ENCODE measurements at regions not wholly inside any gene's neighbourhood (a gene's known extent, or its start where the extent isn't known, plus 50 kb on each side); places are given as distances from the start of the nearest gene placed in this dataset.

- Histone ChIP-seq H3K4me2 (ENCODE audit: insufficient read depth, low read length) (no peak overlapping the region), H3K9ac (replicated peaks; ENCODE audit: extremely low read depth, insufficient read depth, low read length) (no peak overlapping the region), H4K20me1 (replicated peaks; ENCODE audit: control insufficient read depth, extremely low read depth, insufficient read depth, low read length) (no peaks in the 10 kb centered on the region), H3K9me3 (replicated peaks; ENCODE audit: control insufficient read depth, insufficient read depth, low read length) (peaks cover 2% of the 10 kb centered on the region), H3K27ac (ENCODE audit: insufficient read depth, low read depth, low read length) (no peak overlapping the region), H3K79me2 (ENCODE audit: control insufficient read depth, insufficient read depth, low read length) (no peaks in the 10 kb centered on the region), H3K9me1 (replicated peaks; ENCODE audit: control insufficient read depth, extremely low read depth, insufficient read depth, low read length) (no peaks in the 10 kb centered on the region), H3K27me3 (ENCODE audit: control insufficient read depth in 2 of 2, insufficient read depth in 2 of 2, low read length in 2 of 2) (no peaks in the 10 kb centered on the region), H3K4me3 (replicated peaks in 1 of 3; ENCODE audit: insufficient read depth in 1 of 3, low read depth in 1 of 3, low read length in 3 of 3) (no peak overlapping the region), H3K4me1 (ENCODE audit: control insufficient read depth, extremely low read depth, insufficient read depth, low read length) (no peaks in the 10 kb centered on the region), H2AFZ (ENCODE audit: low read depth, low read length) (no peak overlapping the region), H3K36me3 (ENCODE audit: control insufficient read depth in 2 of 2, extremely low read depth in 1 of 2, insufficient read depth in 2 of 2, low read length in 2 of 2) (no peaks in the 10 kb centered on the region)
- no peak for FAIRE-seq
- POLR2A ChIA-PET: no interaction called here
- DNase-seq (ENCODE audit: low read depth, low spot score): no peak
- TF ChIP-seq POLR2AphosphoS5 (IDR thresholded peaks at IDR 0.05; ENCODE audit: insufficient read depth, low read depth, low read length) (no peak), GATA2 (IDR thresholded peaks at IDR 0.05; ENCODE audit: insufficient read depth, insufficient read length, low read depth, low read length) (no peak), CTCF (IDR thresholded peaks at IDR 0.05; ENCODE audit: extremely low read depth in 1 of 2, insufficient read depth in 1 of 2, low read depth in 1 of 2, low read length in 2 of 2) (no peak), POLR2A (IDR thresholded peaks at IDR 0.05; ENCODE audit: low read depth, low read length) (no peak), FOS (IDR thresholded peaks at IDR 0.05; ENCODE audit: borderline replicate concordance, insufficient read depth, low read length) (no peak)
- TF ChIP-seq, protein P1, sequence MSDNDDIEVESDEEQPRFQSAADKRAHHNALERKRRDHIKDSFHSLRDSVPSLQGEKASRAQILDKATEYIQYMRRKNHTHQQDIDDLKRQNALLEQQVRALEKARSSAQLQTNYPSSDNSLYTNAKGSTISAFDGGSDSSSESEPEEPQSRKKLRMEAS (IDR thresholded peaks at IDR 0.05; ENCODE audit: insufficient read depth, insufficient read length): no peak
- CTCF ChIA-PET: no interaction called here
- dilution Hi-C loops (cut with MboI; ENCODE audit: extremely low pct_ligation_motif_present, low sequenced_read_pairs): no loop called here
- intact Hi-C loops (cut with micrococcal nuclease): no loop called here
- no TSS peak for BruUV-seq (replicated peaks)
Observed at GRCh38 chr5:165956854-165957253, 2334.6 kb upstream of the WWC1 start.

- CTCF ChIA-PET: no interaction called here
Observed at GRCh38 chr5:165981671-165982070, 2309.8 kb upstream of the WWC1 start.

More at GRCh38 chr5:165981671-165982070, 2309.8 kb upstream of the WWC1 start:
- TF ChIP-seq GATA2 (IDR thresholded peaks at IDR 0.05; ENCODE audit: insufficient read depth, insufficient read length, low read depth, low read length) (no peak), CTCF (IDR thresholded peaks at IDR 0.05; ENCODE audit: extremely low read depth in 1 of 2, insufficient read depth in 1 of 2, low read depth in 1 of 2, low read length in 2 of 2) (no peak), MYC (IDR thresholded peaks at IDR 0.05; ENCODE audit: low read depth, low read length) (no peak), FOS (IDR thresholded peaks at IDR 0.05; ENCODE audit: borderline replicate concordance, insufficient read depth, low read length) (no peak), EZH2 (IDR thresholded peaks at IDR 0.05; ENCODE audit: borderline replicate concordance, low read depth, low read length, severe bottlenecking) (no peak), POLR2A (IDR thresholded peaks at IDR 0.05; ENCODE audit: low read depth, low read length) (no peak), POLR2AphosphoS5 (IDR thresholded peaks at IDR 0.05; ENCODE audit: insufficient read depth, low read depth, low read length) (no peak), JUN (IDR thresholded peaks at IDR 0.05; ENCODE audit: borderline replicate concordance, insufficient read depth, insufficient read length, low read depth) (no peak)
- TF ChIP-seq, protein P1 (IDR thresholded peaks at IDR 0.05; ENCODE audit: insufficient read depth, insufficient read length): no peak
- POLR2A ChIA-PET: no interaction called here
- Histone ChIP-seq H3K4me1 (ENCODE audit: control insufficient read depth, extremely low read depth, insufficient read depth, low read length) (no peaks in the 10 kb centered on the region), H3K4me2 (ENCODE audit: insufficient read depth, low read length) (no peak overlapping the region), H3K4me3 (replicated peaks in 1 of 3; ENCODE audit: insufficient read depth in 1 of 3, low read depth in 1 of 3, low read length in 3 of 3) (no peak overlapping the region), H4K20me1 (replicated peaks; ENCODE audit: control insufficient read depth, extremely low read depth, insufficient read depth, low read length) (no peaks in the 10 kb centered on the region), H2AFZ (ENCODE audit: low read depth, low read length) (no peak overlapping the region), H3K27ac (ENCODE audit: insufficient read depth, low read depth, low read length) (no peak overlapping the region), H3K36me3 (ENCODE audit: control insufficient read depth in 2 of 2, extremely low read depth in 1 of 2, insufficient read depth in 2 of 2, low read length in 2 of 2) (no peaks in the 10 kb centered on the region), H3K79me2 (ENCODE audit: control insufficient read depth, insufficient read depth, low read length) (no peaks in the 10 kb centered on the region), H3K9ac (replicated peaks; ENCODE audit: extremely low read depth, insufficient read depth, low read length) (no peak overlapping the region), H3K9me3 (replicated peaks; ENCODE audit: control insufficient read depth, insufficient read depth, low read length) (peaks cover 3% of the 10 kb centered on the region), H3K27me3 (ENCODE audit: control insufficient read depth in 2 of 2, insufficient read depth in 2 of 2, low read length in 2 of 2) (no peaks in the 10 kb centered on the region), H3K9me1 (replicated peaks; ENCODE audit: control insufficient read depth, extremely low read depth, insufficient read depth, low read length) (no peaks in the 10 kb centered on the region)
- intact Hi-C loops (cut with micrococcal nuclease): no loop called here
- FAIRE-seq (no peak), DNase-seq (ENCODE audit: low read depth, low spot score) (no peak)
- BruUV-seq (replicated peaks): no TSS peak
- dilution Hi-C loops (cut with MboI; ENCODE audit: extremely low pct_ligation_motif_present, low sequenced_read_pairs): no loop called here

Measured in endothelial cell of umbilical vein (primary cell).